HG03108 (cell line): ENCODE measurements at regions not wholly inside any gene's neighbourhood (a gene's known extent, or its start where the extent isn't known, plus 50 kb on each side); places are given as distances from the start of the nearest gene placed in this dataset.
A peak's percentile ranks its signal among the peaks of the same experiment; 100 is the strongest.
"Not testable (repeated sequence)": the region's sequence is repeated elsewhere in the genome, so short reads cannot be mapped to it uniquely, and the experiment has no call there.

Source experiments
- ATAC-seq: cut with Tn5 transposase; IDR thresholded peaks from one replicate; pipeline ENCODE4 v1.9.1; 2021; ENCODE audit warnings: moderate library complexity; ENCODE audit not compliant: unreplicated experiment

- ATAC-seq, result no peak
Observed at GRCh38 chr10:62585211-62585775, 211.1 kb downstream of the ZNF365 start.

- ATAC-seq, result no peak
Observed at GRCh38 chr10:62587011-62587410, 212.8 kb downstream of the ZNF365 start.

- no peak for ATAC-seq
Observed at GRCh38 chr10:62588116-62588515, 213.9 kb downstream of the ZNF365 start.

- no peak for ATAC-seq
Observed at GRCh38 chr10:62589689-62590088, 214.8 kb upstream of the ADO start.

- no peak for ATAC-seq
Observed at GRCh38 chr10:62590306-62590705, 214.2 kb upstream of the ADO start.

GRCh38 chr10:62594093-62594520 lies 210.4 kb upstream of the ADO start:
- peak; percentile 53 for ATAC-seq

GRCh38 chr10:62597226-62597625 lies 207.3 kb upstream of the ADO start:
- no peak for ATAC-seq

- ATAC-seq, result no peak
Observed at GRCh38 chr10:62599161-62599560, 205.4 kb upstream of the ADO start.

GRCh38 chr10:62606551-62606950 lies 198.0 kb upstream of the ADO start:
- not testable (repeated sequence) for ATAC-seq

GRCh38 chr10:62608189-62608875 lies 196.2 kb upstream of the ADO start:
- ATAC-seq, result not testable (repeated sequence)

GRCh38 chr10:62610649-62611229 lies 193.8 kb upstream of the ADO start:
- peak; percentile 72 for ATAC-seq

GRCh38 chr10:62613424-62613823 lies 191.1 kb upstream of the ADO start:
- no peak for ATAC-seq

GRCh38 chr10:62613859-62614258 lies 190.7 kb upstream of the ADO start:
- ATAC-seq, result no peak

GRCh38 chr10:62614389-62615157 lies 189.9 kb upstream of the ADO start:
- ATAC-seq, result peak; percentile 38

GRCh38 chr10:62616885-62617590 lies 187.5 kb upstream of the ADO start:
- ATAC-seq, result no peak

- ATAC-seq, result no peak
Observed at GRCh38 chr10:62617652-62618051, 186.9 kb upstream of the ADO start.

- ATAC-seq, result no peak
Observed at GRCh38 chr10:62618054-62618453, 186.5 kb upstream of the ADO start.

- peak; percentile 56 for ATAC-seq
Observed at GRCh38 chr10:62618576-62619412, 185.7 kb upstream of the ADO start.

GRCh38 chr10:62619413-62619738 lies 185.1 kb upstream of the ADO start:
- no peak for ATAC-seq

GRCh38 chr10:62620491-62620890 lies 184.0 kb upstream of the ADO start:
- no peak for ATAC-seq
